ENCODE measurements at regions not wholly inside any gene's neighbourhood (a gene's known extent, or its start where the extent isn't known, plus 50 kb on each side); places are given as distances from the start of the nearest gene placed in this dataset.

- no peak for DNase-seq (ENCODE audit: low read depth)
- no peak overlapping the region for H3K4me3 ChIP-seq (ENCODE audit: low read depth, low read length)
- TF ChIP-seq CTCF (IDR thresholded peaks at IDR 0.05; ENCODE audit: insufficient read depth, low read length): no peak
Observed at GRCh38 chr6:87791029-87791428, 89.0 kb upstream of the AKIRIN2 start.

GRCh38 chr6:87789900-87790290 lies 87.9 kb upstream of the AKIRIN2 start:
- H3K4me3 ChIP-seq (ENCODE audit: low read depth, low read length): no peak overlapping the region
- no peak for TF ChIP-seq CTCF (IDR thresholded peaks at IDR 0.05; ENCODE audit: insufficient read depth, low read length)
- DNase-seq (ENCODE audit: low read depth): no peak

- no peak overlapping the region for H3K4me3 ChIP-seq (ENCODE audit: low read depth, low read length)
- peak; percentile 58 for DNase-seq (ENCODE audit: low read depth)
- TF ChIP-seq CTCF (IDR thresholded peaks at IDR 0.05; ENCODE audit: insufficient read depth, low read length): no peak
Observed at GRCh38 chr6:87789198-87789899, 87.3 kb upstream of the AKIRIN2 start.

GRCh38 chr6:87788141-87788540 lies 86.1 kb upstream of the AKIRIN2 start:
- DNase-seq (ENCODE audit: low read depth): no peak
- TF ChIP-seq CTCF (IDR thresholded peaks at IDR 0.05; ENCODE audit: insufficient read depth, low read length): no peak
- no peak overlapping the region for H3K4me3 ChIP-seq (ENCODE audit: low read depth, low read length)

GRCh38 chr6:87785229-87785862 lies 83.3 kb upstream of the AKIRIN2 start:
- no peak for TF ChIP-seq CTCF (IDR thresholded peaks at IDR 0.05; ENCODE audit: insufficient read depth, low read length)

GRCh38 chr6:87784690-87785089 lies 82.7 kb upstream of the AKIRIN2 start:
- TF ChIP-seq CTCF (IDR thresholded peaks at IDR 0.05; ENCODE audit: insufficient read depth, low read length): no peak
- no peak for DNase-seq (ENCODE audit: low read depth)
- no peak overlapping the region for H3K4me3 ChIP-seq (ENCODE audit: low read depth, low read length)

More at GRCh38 chr6:87785229-87785862, 83.3 kb upstream of the AKIRIN2 start:
- no peak overlapping the region for H3K4me3 ChIP-seq (ENCODE audit: low read depth, low read length)
- DNase-seq (ENCODE audit: low read depth): no peak
